Liver (tissue), 8 donors: ENCODE measurements at regions not wholly inside any gene's neighbourhood (a gene's known extent, or its start where the extent isn't known, plus 50 kb on each side); places are given as distances from the start of the nearest gene placed in this dataset.

ENCODE experiments used
- DNase-seq: peaks from one replicate; pipeline ENCODE4 v3.0.0-alpha.2; 2017; ENCODE audit warnings: low spot score
- H3K27ac ChIP-seq, 2 donors: one replicate each; pipeline ENCODE4 v1.7.0; 2013; ENCODE audit warnings: inconsistent platforms in 2 of 2, low read length in 2 of 2, control low read depth in 1 of 2, low read depth in 1 of 2, mild to moderate bottlenecking in 1 of 2
- H3K27me3 ChIP-seq, 4 donors: one replicate each; pipeline versions ENCODE4 v1.6.1 to v1.7.0; 2013; ENCODE audit warnings: low read length in 3 of 4, inconsistent platforms in 1 of 4, mild to moderate bottlenecking in 1 of 4, moderate library complexity in 1 of 4; ENCODE audit not compliant: control insufficient read depth in 4 of 4, insufficient read depth in 4 of 4
- H3K36me3 ChIP-seq, 4 donors: one replicate each; pipeline versions ENCODE4 v1.6.1 to v1.7.0; 2013; ENCODE audit warnings: low read length in 3 of 4, mild to moderate bottlenecking in 3 of 4, low read depth in 1 of 4, moderate library complexity in 1 of 4; ENCODE audit not compliant: control insufficient read depth in 4 of 4, insufficient read depth in 3 of 4
- H3K4me1 ChIP-seq, 4 donors: one replicate each; pipeline versions ENCODE4 v1.6.1 to v1.7.0; 2013; ENCODE audit warnings: low read length in 3 of 4, mild to moderate bottlenecking in 3 of 4, moderate library complexity in 1 of 4; ENCODE audit not compliant: control insufficient read depth in 4 of 4, insufficient read depth in 4 of 4
- H3K4me3 ChIP-seq, 3 donors: one replicate each; pipeline versions ENCODE4 v1.6.1 to v1.7.0; 2013; ENCODE audit warnings: low read length in 3 of 3, control low read depth in 1 of 3, low read depth in 1 of 3, mild to moderate bottlenecking in 1 of 3
- H3K9ac ChIP-seq, 2 donors: one replicate each; pipeline ENCODE4 v1.7.0; 2013; ENCODE audit warnings: low read length in 2 of 2, mild to moderate bottlenecking in 2 of 2, moderate library complexity in 2 of 2, control low read depth in 1 of 2, low read depth in 1 of 2
- H3K9me3 ChIP-seq, 4 donors: one replicate each; pipeline versions ENCODE4 v1.6.1 to v1.7.0; 2013; ENCODE audit warnings: low read length in 3 of 4; ENCODE audit not compliant: control insufficient read depth in 4 of 4
- ATF3 ChIP-seq: IDR thresholded peaks from 2 replicates; pipeline ENCODE4 v1.6.1; 2016; ENCODE audit warnings: antibody characterized with exemption
- CTCF ChIP-seq: fragments of 150-350 bp; IDR thresholded peaks from 2 replicates; pipeline ENCODE4 v1.5.1; 2017; ENCODE audit warnings: improper control_type of control experiment, low read depth, low read length; ENCODE audit not compliant: missing input control
- EGR1 ChIP-seq, 2 donors: IDR thresholded peaks; 2 replicates each; pipeline ENCODE4 v1.6.1; 2016 to 2018; ENCODE audit warnings: antibody characterized with exemption in 2 of 2, low read depth in 2 of 2
- FOXA1 ChIP-seq: IDR thresholded peaks from 2 replicates; pipeline ENCODE4 v1.6.1; 2016; ENCODE audit warnings: antibody characterized with exemption
- FOXA2 ChIP-seq: IDR thresholded peaks from 2 replicates; pipeline ENCODE4 v1.6.1; 2016; ENCODE audit warnings: antibody characterized with exemption
- GABPA ChIP-seq, 2 donors: IDR thresholded peaks in 1 of 2; conservative IDR thresholded peaks in 1 of 2; 2 replicates each; pipeline ENCODE4 v1.6.1; 2016; ENCODE audit warnings: antibody characterized with exemption in 2 of 2, mild to moderate bottlenecking in 1 of 2, moderate library complexity in 1 of 2
- HNF4A ChIP-seq, 2 donors: conservative IDR thresholded peaks; 2 replicates each; pipeline ENCODE4 v1.6.1; 2016; ENCODE audit warnings: antibody characterized with exemption in 2 of 2, mild to moderate bottlenecking in 2 of 2
- HNF4G ChIP-seq: IDR thresholded peaks from 2 replicates; pipeline ENCODE4 v1.6.1; 2016; ENCODE audit warnings: antibody characterized with exemption
- JUND ChIP-seq, 2 donors: IDR thresholded peaks; 2 replicates each; pipeline ENCODE4 v1.6.1; 2016; ENCODE audit warnings: antibody characterized with exemption in 2 of 2
- NR2F2 ChIP-seq: IDR thresholded peaks from 2 replicates; pipeline ENCODE4 v1.6.1; 2016; ENCODE audit warnings: antibody characterized with exemption
- RAD21 ChIP-seq, 2 donors: IDR thresholded peaks; 2 replicates each; pipeline ENCODE4 v1.6.1; 2016; ENCODE audit warnings: antibody characterized with exemption in 2 of 2, mild to moderate bottlenecking in 2 of 2
- RXRA ChIP-seq, 2 donors: IDR thresholded peaks; 2 replicates each; pipeline ENCODE4 v1.6.1; 2017 to 2018; ENCODE audit warnings: antibody characterized with exemption in 2 of 2, mild to moderate bottlenecking in 1 of 2
- SP1 ChIP-seq: IDR thresholded peaks from 2 replicates; pipeline ENCODE4 v1.6.1; 2018; ENCODE audit warnings: antibody characterized with exemption, mild to moderate bottlenecking
- TAF1 ChIP-seq: conservative IDR thresholded peaks from 2 replicates; pipeline ENCODE4 v1.6.1; 2016; ENCODE audit warnings: antibody characterized with exemption, mild to moderate bottlenecking
- YY1 ChIP-seq: IDR thresholded peaks from 2 replicates; pipeline ENCODE4 v1.6.1; 2016; ENCODE audit warnings: antibody characterized with exemption, mild to moderate bottlenecking
- ZBTB33 ChIP-seq: IDR thresholded peaks from 2 replicates; pipeline ENCODE4 v1.6.1; 2016; ENCODE audit warnings: antibody characterized with exemption
- WGBS: extraction: QIAGEN DNeasy Blood & Tissue Kit; methylation state at CpG from one replicate; pipeline ENCODE4 v1.1.7; 2013; 5-methylcytosine and 5-hydroxymethylcytosine counted together
- TF ChIP-seq, protein P1 (sequence below): IDR thresholded peaks from 2 replicates; pipeline ENCODE4 v1.6.1; 2016; ENCODE audit warnings: antibody characterized with exemption, mild to moderate bottlenecking
- TF ChIP-seq, protein P2 (sequence below): IDR thresholded peaks from 2 replicates; pipeline ENCODE4 v1.6.1; 2016; ENCODE audit warnings: antibody characterized with exemption
- donor health status: healthy.
- donor health status: healthy.
- donor health status: healthy.
- donor health status: healthy.
- donor health status: healthy.

DNA sequence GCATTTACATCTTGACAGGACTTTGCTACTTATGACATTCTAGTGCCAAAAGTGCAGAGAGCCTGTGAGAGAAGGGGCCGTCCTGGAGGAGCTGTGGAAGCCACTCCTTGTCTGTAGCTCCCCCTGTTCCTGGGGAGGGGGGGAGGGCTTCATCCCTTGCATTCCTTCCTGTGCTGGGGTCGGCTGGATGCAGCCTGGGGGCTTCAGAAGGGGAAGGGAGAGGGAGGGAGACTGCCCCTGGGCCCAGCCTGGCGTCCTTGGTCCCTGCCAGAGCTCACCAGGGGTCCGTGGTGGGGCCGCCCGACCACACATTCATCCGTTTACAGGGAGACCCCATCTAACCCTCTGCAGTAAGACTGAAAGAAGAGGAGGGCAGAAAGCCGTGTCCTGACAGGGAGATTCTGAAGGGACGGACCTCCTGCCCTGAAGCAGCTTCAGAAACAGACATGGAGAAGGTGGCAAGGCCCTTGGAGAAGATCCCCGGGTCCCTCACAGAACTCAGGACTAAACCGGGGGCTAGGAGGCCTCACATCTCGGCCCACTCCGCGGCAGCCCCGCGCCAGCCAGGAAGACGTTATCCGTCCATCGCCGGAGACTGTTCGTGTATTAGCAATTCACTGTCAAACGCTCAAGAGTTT is 258.3 kb upstream of the SALL3 start:
- DNase-seq, result no peak
- WGBS, result 37% methylated on average over 22 of the region's 22 CpGs
- no peak overlapping the region for H3K27ac ChIP-seq
- H3K4me1 ChIP-seq, result no peaks in the 10 kb centered on the region
- no peak for TF ChIP-seq YY1
- TF ChIP-seq GABPA (IDR thresholded peaks at IDR 0.05 in 1 of 2, conservative IDR thresholded peaks at IDR 0.05 in 1 of 2), result no peak
- TF ChIP-seq ZBTB33, result no peak
- no peak for TF ChIP-seq RXRA (IDR thresholded peaks at IDR 0.05)
- TF ChIP-seq RAD21 (IDR thresholded peaks at IDR 0.05), result no peak
- no peak for TF ChIP-seq JUND (IDR thresholded peaks at IDR 0.05)
- TF ChIP-seq HNF4A (conservative IDR thresholded peaks at IDR 0.05), result no peak
- TF ChIP-seq TAF1, result no peak
- no peak for TF ChIP-seq NR2F2
- TF ChIP-seq SP1, result no peak
- TF ChIP-seq EGR1 (IDR thresholded peaks at IDR 0.05; ENCODE audit: low read depth in 2 of 2), result no peak
- TF ChIP-seq CTCF, result no peak
- TF ChIP-seq, protein P1, sequence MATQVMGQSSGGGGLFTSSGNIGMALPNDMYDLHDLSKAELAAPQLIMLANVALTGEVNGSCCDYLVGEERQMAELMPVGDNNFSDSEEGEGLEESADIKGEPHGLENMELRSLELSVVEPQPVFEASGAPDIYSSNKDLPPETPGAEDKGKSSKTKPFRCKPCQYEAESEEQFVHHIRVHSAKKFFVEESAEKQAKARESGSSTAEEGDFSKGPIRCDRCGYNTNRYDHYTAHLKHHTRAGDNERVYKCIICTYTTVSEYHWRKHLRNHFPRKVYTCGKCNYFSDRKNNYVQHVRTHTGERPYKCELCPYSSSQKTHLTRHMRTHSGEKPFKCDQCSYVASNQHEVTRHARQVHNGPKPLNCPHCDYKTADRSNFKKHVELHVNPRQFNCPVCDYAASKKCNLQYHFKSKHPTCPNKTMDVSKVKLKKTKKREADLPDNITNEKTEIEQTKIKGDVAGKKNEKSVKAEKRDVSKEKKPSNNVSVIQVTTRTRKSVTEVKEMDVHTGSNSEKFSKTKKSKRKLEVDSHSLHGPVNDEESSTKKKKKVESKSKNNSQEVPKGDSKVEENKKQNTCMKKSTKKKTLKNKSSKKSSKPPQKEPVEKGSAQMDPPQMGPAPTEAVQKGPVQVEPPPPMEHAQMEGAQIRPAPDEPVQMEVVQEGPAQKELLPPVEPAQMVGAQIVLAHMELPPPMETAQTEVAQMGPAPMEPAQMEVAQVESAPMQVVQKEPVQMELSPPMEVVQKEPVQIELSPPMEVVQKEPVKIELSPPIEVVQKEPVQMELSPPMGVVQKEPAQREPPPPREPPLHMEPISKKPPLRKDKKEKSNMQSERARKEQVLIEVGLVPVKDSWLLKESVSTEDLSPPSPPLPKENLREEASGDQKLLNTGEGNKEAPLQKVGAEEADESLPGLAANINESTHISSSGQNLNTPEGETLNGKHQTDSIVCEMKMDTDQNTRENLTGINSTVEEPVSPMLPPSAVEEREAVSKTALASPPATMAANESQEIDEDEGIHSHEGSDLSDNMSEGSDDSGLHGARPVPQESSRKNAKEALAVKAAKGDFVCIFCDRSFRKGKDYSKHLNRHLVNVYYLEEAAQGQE, result no peak
- TF ChIP-seq HNF4G, result no peak
- no peak for TF ChIP-seq FOXA2
- TF ChIP-seq ATF3, result no peak
- no peak for TF ChIP-seq FOXA1
- TF ChIP-seq, protein P2, sequence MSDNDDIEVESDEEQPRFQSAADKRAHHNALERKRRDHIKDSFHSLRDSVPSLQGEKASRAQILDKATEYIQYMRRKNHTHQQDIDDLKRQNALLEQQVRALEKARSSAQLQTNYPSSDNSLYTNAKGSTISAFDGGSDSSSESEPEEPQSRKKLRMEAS, result no peak
- no peak overlapping the region for H3K9ac ChIP-seq
- no peaks in the 10 kb centered on the region for H3K36me3 ChIP-seq
- peaks cover 0 to 4% (median 0%) of the 10 kb centered on the region in 4 donors for H3K27me3 ChIP-seq
- no peak overlapping the region for H3K4me3 ChIP-seq
- no peaks in the 10 kb centered on the region for H3K9me3 ChIP-seq
